ENCODE measurements at regions not wholly inside any gene's neighbourhood (a gene's known extent, or its start where the extent isn't known, plus 50 kb on each side); places are given as distances from the start of the nearest gene placed in this dataset.

GRCh38 chr9:73525350-73525749 lies 373.7 kb downstream of the ANXA1 start:
- TF ChIP-seq CTCF (IDR thresholded peaks at IDR 0.05 in 4 of 5, conservative IDR thresholded peaks at IDR 0.05 in 1 of 5) (no peak), POLR2A (IDR thresholded peaks at IDR 0.05) (no peak)
- no peak for ATAC-seq
- Histone ChIP-seq H3K27me3 (no peaks in the 10 kb centered on the region), H3K36me3 (no peaks in the 10 kb centered on the region), H3K4me3 (no peak overlapping the region), H3K4me1 (no peaks in the 10 kb centered on the region), H3K9me3 (no peaks in the 10 kb centered on the region), H3K27ac (no peak overlapping the region)
- intact Hi-C loops (cut with DNase I; ENCODE audit: low total_unique reads): no loop called here
- in situ Hi-C loops (cut with MboI; ENCODE audit: low sequenced_read_pairs in 4 of 4): no loop called here
- DNase-seq: no peak

DNA sequence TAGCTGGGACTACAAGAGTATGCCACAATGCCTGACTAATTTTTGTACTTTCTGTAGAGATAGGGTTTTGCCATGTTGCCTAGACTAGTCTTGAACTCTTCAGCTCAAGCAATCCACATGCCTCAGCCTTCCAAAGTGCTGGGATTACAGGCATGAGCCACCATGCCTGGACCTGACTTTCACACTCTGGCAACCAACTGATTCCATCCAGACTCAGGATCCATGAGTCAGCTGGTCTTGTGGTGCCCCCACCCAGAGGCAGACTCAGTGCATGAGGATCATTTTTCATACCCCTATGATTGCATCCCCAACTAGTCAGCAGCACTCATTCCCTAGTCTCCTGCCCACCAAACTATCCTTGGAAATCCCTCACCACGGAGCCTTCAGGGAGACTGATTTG lies 375.9 kb downstream of the ANXA1 start:
- TF ChIP-seq POLR2A (IDR thresholded peaks at IDR 0.05) (no peak), CTCF (IDR thresholded peaks at IDR 0.05 in 4 of 5, conservative IDR thresholded peaks at IDR 0.05 in 1 of 5) (no peak)
- Histone ChIP-seq H3K9me3 (no peaks in the 10 kb centered on the region), H3K4me1 (no peaks in the 10 kb centered on the region), H3K36me3 (no peaks in the 10 kb centered on the region), H3K27ac (no peak overlapping the region), H3K4me3 (no peak overlapping the region), H3K27me3 (no peaks in the 10 kb centered on the region)
- no peak for ATAC-seq
- intact Hi-C loops (cut with DNase I; ENCODE audit: low total_unique reads): no loop called here
- in situ Hi-C loops (cut with MboI; ENCODE audit: low sequenced_read_pairs in 4 of 4): no loop called here
- DNase-seq: no peak

DNA sequence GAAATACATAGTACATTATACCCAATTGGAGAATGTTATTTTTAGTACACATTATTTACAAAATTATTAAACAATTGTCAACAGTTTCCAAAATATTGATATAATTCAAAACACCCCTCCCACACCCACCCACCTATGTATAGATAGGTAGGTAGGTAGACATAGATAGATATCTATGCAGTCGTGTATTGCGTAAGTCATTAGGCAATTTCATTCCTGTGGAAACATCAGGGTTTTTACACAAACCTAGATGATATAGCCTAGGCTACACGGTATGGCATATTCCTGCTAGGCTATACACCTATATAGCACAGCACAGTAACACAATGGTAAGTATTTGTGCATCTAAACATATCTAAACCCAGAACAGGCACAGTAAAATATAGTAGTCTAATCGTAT lies 377.3 kb downstream of the ANXA1 start:
- H3K27ac ChIP-seq: no peak overlapping the region
- in situ Hi-C loops (cut with MboI; ENCODE audit: low sequenced_read_pairs in 4 of 4) (no loop called here), intact Hi-C loops (cut with DNase I; ENCODE audit: low total_unique reads) (no loop called here)
- no peaks in the 10 kb centered on the region for H3K9me3 ChIP-seq
- no peaks in the 10 kb centered on the region for H3K36me3 ChIP-seq
- no peak for ATAC-seq
- no peaks in the 10 kb centered on the region for H3K4me1 ChIP-seq
- no peaks in the 10 kb centered on the region for H3K27me3 ChIP-seq
- no peak for TF ChIP-seq POLR2A (IDR thresholded peaks at IDR 0.05)
- TF ChIP-seq CTCF (IDR thresholded peaks at IDR 0.05 in 4 of 5, conservative IDR thresholded peaks at IDR 0.05 in 1 of 5): no peak
- no peak for DNase-seq
- H3K4me3 ChIP-seq: no peak overlapping the region

DNA sequence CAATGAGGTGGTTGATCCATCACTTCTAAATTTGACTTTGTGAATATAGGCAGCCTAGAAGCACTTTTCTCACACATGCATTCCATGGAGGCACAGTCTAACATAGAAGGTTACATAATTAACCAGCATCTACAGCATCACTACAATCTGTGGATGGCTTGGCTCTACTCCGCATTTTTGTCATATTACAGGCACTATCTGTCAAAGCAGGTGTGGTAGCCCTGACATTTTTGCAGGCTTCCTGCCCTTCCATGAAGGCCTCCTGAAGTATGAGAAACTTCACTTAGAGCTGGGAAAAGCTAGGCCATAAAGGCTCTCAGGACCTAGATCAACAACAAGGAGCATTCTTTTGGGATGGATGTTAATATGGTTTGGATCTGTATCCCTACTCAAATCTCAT lies 378.0 kb downstream of the ANXA1 start:
- TF ChIP-seq CTCF (IDR thresholded peaks at IDR 0.05 in 4 of 5, conservative IDR thresholded peaks at IDR 0.05 in 1 of 5) (no peak), POLR2A (IDR thresholded peaks at IDR 0.05) (no peak)
- in situ Hi-C loops (cut with MboI; ENCODE audit: low sequenced_read_pairs in 4 of 4) (no loop called here), intact Hi-C loops (cut with DNase I; ENCODE audit: low total_unique reads) (no loop called here)
- no peak for ATAC-seq
- Histone ChIP-seq H3K27ac (no peak overlapping the region), H3K36me3 (no peaks in the 10 kb centered on the region), H3K4me1 (no peaks in the 10 kb centered on the region), H3K27me3 (no peaks in the 10 kb centered on the region), H3K9me3 (no peaks in the 10 kb centered on the region), H3K4me3 (no peak overlapping the region)
- DNase-seq: no peak

GRCh38 chr9:73531051-73531532 lies 379.4 kb downstream of the ANXA1 start:
- no peaks in the 10 kb centered on the region for H3K9me3 ChIP-seq
- DNase-seq (no peak), ATAC-seq (no peak)
- H3K36me3 ChIP-seq: no peaks in the 10 kb centered on the region
- no peak overlapping the region for H3K4me3 ChIP-seq
- intact Hi-C loops (cut with DNase I; ENCODE audit: low total_unique reads) (no loop called here), in situ Hi-C loops (cut with MboI; ENCODE audit: low sequenced_read_pairs in 4 of 4) (no loop called here)
- no peaks in the 10 kb centered on the region for H3K4me1 ChIP-seq
- no peaks in the 10 kb centered on the region for H3K27me3 ChIP-seq
- TF ChIP-seq POLR2A (IDR thresholded peaks at IDR 0.05) (no peak), CTCF (IDR thresholded peaks at IDR 0.05 in 4 of 5, conservative IDR thresholded peaks at IDR 0.05 in 1 of 5) (no peak)
- H3K27ac ChIP-seq: no peak overlapping the region

Measured in gastrocnemius medialis (tissue), 4 donors.